PFSK-1 (cell line): ENCODE measurements at regions not wholly inside any gene's neighbourhood (a gene's known extent, or its start where the extent isn't known, plus 50 kb on each side); places are given as distances from the start of the nearest gene placed in this dataset.

Source experiments
- POLR2AphosphoS5 ChIP-seq: IDR thresholded peaks from 2 replicates; pipeline ENCODE4 v1.6.1; 2012; ENCODE audit warnings: low read depth, mild to moderate bottlenecking, control low read depth, low read length, moderate library complexity
- SIN3A ChIP-seq: IDR thresholded peaks from 2 replicates; pipeline ENCODE4 v1.6.1; 2012; ENCODE audit warnings: mild to moderate bottlenecking, low read length, moderate library complexity, borderline replicate concordance; ENCODE audit not compliant: insufficient read depth
- TAF1 ChIP-seq: IDR thresholded peaks from 2 replicates; pipeline ENCODE4 v1.6.1; 2012; ENCODE audit warnings: low read length, control low read depth, borderline replicate concordance; ENCODE audit not compliant: insufficient read depth

DNA sequence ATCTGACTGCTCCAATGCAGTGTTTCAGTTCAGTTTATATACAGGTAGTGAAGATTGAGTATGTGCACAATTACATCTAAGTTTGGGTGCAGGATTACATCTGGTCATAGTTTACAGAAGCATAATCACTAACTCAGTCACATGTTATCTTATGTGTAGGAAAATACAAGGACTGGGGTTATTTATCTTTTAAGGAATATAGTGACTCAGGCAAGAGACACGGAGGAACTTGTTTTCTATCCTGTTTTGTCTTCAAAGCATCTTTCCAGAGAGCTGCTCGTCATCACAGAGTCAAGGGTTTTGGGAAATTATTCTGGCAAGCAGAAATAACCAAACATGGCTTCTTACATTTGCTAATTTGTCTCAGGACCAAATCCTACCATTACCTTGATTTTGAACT lies 1371.5 kb upstream of the TMEFF2 start:
- TF ChIP-seq TAF1 (no peak), POLR2AphosphoS5 (no peak), SIN3A (no peak)
